ENCODE measurements at regions not wholly inside any gene's neighbourhood (a gene's known extent, or its start where the extent isn't known, plus 50 kb on each side); places are given as distances from the start of the nearest gene placed in this dataset.

DNA sequence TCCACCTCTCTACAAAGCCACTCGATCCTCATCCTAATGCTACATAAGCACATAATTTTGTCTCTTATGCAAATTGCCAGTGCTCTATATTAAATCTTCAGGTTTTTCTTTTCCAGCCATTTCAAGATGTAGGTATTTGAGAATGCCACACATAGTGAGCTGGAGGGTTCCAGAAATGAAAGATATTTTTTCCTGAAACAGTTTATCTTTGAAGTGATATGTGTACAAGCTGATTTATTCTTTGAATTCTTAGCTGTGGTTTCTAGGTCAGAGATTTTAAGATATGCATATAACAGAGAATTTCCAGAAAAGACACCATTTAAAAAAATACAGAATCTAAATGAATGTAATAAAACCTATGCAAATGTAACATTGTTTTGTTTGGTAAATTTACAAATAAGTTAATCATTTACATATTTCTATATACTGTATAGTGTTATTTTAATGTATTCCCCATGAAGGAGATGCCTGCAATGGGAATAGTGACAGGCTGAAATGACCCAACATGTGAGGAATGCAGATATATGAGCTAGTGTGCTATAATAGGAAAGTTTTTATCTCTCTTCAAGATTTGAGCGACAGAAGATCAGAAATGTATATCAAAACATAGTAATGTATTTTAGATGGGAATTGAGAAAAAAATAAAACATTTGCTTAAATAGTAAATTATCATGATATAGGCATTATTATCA, 570.2 kb downstream of the SLITRK1 start:
- TF ChIP-seq CEBPB (IDR thresholded peaks at IDR 0.05; ENCODE audit: low read depth, low read length) (no peak), FOS (IDR thresholded peaks at IDR 0.05; ENCODE audit: low read depth, low read length) (no peak), RFX5 (IDR thresholded peaks at IDR 0.05; ENCODE audit: low read depth, low read length) (no peak), POLR2A (IDR thresholded peaks at IDR 0.05; ENCODE audit: low read depth, low read length) (no peak), MXI1 (IDR thresholded peaks at IDR 0.05; ENCODE audit: borderline replicate concordance, low read depth, low read length) (no peak), RAD21 (IDR thresholded peaks at IDR 0.05; ENCODE audit: low read length) (no peak)
- TF ChIP-seq, protein P1, sequence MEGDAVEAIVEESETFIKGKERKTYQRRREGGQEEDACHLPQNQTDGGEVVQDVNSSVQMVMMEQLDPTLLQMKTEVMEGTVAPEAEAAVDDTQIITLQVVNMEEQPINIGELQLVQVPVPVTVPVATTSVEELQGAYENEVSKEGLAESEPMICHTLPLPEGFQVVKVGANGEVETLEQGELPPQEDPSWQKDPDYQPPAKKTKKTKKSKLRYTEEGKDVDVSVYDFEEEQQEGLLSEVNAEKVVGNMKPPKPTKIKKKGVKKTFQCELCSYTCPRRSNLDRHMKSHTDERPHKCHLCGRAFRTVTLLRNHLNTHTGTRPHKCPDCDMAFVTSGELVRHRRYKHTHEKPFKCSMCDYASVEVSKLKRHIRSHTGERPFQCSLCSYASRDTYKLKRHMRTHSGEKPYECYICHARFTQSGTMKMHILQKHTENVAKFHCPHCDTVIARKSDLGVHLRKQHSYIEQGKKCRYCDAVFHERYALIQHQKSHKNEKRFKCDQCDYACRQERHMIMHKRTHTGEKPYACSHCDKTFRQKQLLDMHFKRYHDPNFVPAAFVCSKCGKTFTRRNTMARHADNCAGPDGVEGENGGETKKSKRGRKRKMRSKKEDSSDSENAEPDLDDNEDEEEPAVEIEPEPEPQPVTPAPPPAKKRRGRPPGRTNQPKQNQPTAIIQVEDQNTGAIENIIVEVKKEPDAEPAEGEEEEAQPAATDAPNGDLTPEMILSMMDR (conservative IDR thresholded peaks at IDR 0.05; ENCODE audit: low read depth, low read length) = no peak
- TF ChIP-seq, protein P2, sequence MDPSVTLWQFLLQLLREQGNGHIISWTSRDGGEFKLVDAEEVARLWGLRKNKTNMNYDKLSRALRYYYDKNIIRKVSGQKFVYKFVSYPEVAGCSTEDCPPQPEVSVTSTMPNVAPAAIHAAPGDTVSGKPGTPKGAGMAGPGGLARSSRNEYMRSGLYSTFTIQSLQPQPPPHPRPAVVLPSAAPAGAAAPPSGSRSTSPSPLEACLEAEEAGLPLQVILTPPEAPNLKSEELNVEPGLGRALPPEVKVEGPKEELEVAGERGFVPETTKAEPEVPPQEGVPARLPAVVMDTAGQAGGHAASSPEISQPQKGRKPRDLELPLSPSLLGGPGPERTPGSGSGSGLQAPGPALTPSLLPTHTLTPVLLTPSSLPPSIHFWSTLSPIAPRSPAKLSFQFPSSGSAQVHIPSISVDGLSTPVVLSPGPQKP (IDR thresholded peaks at IDR 0.05; ENCODE audit: borderline replicate concordance, low read depth, low read length) = no peak

Data from IMR-90 (cell line).